GM18505 (cell line): ENCODE measurements at regions not wholly inside any gene's neighbourhood (a gene's known extent, or its start where the extent isn't known, plus 50 kb on each side); places are given as distances from the start of the nearest gene placed in this dataset.

Experiments
- ATAC-seq: cut with Tn5 transposase; IDR thresholded peaks from one replicate; pipeline ENCODE4 v1.9.1; 2021; ENCODE audit not compliant: unreplicated experiment
- POLR2A ChIP-seq: IDR thresholded peaks from 4 replicates; pipeline ENCODE4 v1.6.1; 2011; ENCODE audit warnings: borderline replicate concordance; ENCODE audit not compliant: insufficient read depth, insufficient read length; ENCODE audit errors: extremely low read depth

GRCh38 chr4:179748837-179749236 is 2306.6 kb upstream of the AGA start:
- ATAC-seq: no peak
- TF ChIP-seq POLR2A: no peak

GRCh38 chr4:179750374-179750773 is 2308.1 kb upstream of the AGA start:
- no peak for ATAC-seq
- TF ChIP-seq POLR2A: no peak

- no peak for ATAC-seq
- TF ChIP-seq POLR2A: no peak
These were observed 2309.4 kb upstream of the AGA start for GRCh38 chr4:179751669-179752068.

- no peak for TF ChIP-seq POLR2A
- no peak for ATAC-seq
These were observed 2313.1 kb upstream of the AGA start for GRCh38 chr4:179755322-179755721.

GRCh38 chr4:179757641-179758040 is 2315.4 kb upstream of the AGA start:
- ATAC-seq: no peak
- no peak for TF ChIP-seq POLR2A

- no peak for ATAC-seq
These were observed 2320.6 kb upstream of the AGA start for GRCh38 chr4:179762840-179763239.

GRCh38 chr4:179766938-179767337 is 2324.7 kb upstream of the AGA start:
- TF ChIP-seq POLR2A: no peak
- no peak for ATAC-seq

More at GRCh38 chr4:179762840-179763239, 2320.6 kb upstream of the AGA start:
- TF ChIP-seq POLR2A: no peak

GRCh38 chr4:179768996-179769395 is 2326.8 kb upstream of the AGA start:
- ATAC-seq: no peak
- no peak for TF ChIP-seq POLR2A

GRCh38 chr4:179797738-179798137 is 2355.5 kb upstream of the AGA start:
- ATAC-seq: no peak
- TF ChIP-seq POLR2A: no peak

GRCh38 chr4:179803857-179804256 is 2361.6 kb upstream of the AGA start:
- no peak for TF ChIP-seq POLR2A
- no peak for ATAC-seq

GRCh38 chr4:179804440-179804839 is 2362.2 kb upstream of the AGA start:
- TF ChIP-seq POLR2A: no peak
- ATAC-seq: no peak

- TF ChIP-seq POLR2A: no peak
- no peak for ATAC-seq
These were observed 2375.1 kb upstream of the AGA start for GRCh38 chr4:179817317-179817716.

GRCh38 chr4:179823342-179823741 is 2381.1 kb upstream of the AGA start:
- no peak for ATAC-seq
- no peak for TF ChIP-seq POLR2A

- no peak for ATAC-seq
- TF ChIP-seq POLR2A: no peak
These were observed 2389.0 kb upstream of the AGA start for GRCh38 chr4:179831274-179831673.
